Astrocyte (in vitro differentiated cells and primary cell): ENCODE measurements at regions not wholly inside any gene's neighbourhood (a gene's known extent, or its start where the extent isn't known, plus 50 kb on each side); places are given as distances from the start of the nearest gene placed in this dataset.

Source experiments
- CTCF ChIP-seq: IDR thresholded peaks from 2 replicates; pipeline ENCODE4 v1.5.1; 2011; ENCODE audit warnings: low read depth, mild to moderate bottlenecking, inconsistent platforms, low read length, moderate library complexity; ENCODE audit not compliant: insufficient read depth
- EZH2 ChIP-seq: IDR thresholded peaks from 2 replicates; pipeline ENCODE4 v1.6.1; 2012; ENCODE audit warnings: mild to moderate bottlenecking, low read length, inconsistent platforms; ENCODE audit not compliant: insufficient read depth

- TF ChIP-seq CTCF: no peak
- no peak for TF ChIP-seq EZH2
Observed at GRCh38 chr4:143019351-143019750, 165.4 kb upstream of the USP38 start.
